M059J (cell line): ENCODE measurements at regions not wholly inside any gene's neighbourhood (a gene's known extent, or its start where the extent isn't known, plus 50 kb on each side); places are given as distances from the start of the nearest gene placed in this dataset.
A peak's percentile ranks its signal among the peaks of the same experiment; 100 is the strongest.

Experiments used
- DNase-seq: peaks from one replicate; pipeline ENCODE4 v3.0.0-alpha.2; 2012; ENCODE audit warnings: low read depth

- DNase-seq, result no peak
Observed at GRCh38 chr4:162352580-162353107, 188.8 kb upstream of the FSTL5 start.

GRCh38 chr4:162350331-162350730, 186.5 kb upstream of the FSTL5 start:
- DNase-seq, result no peak

- no peak for DNase-seq
Observed at GRCh38 chr4:162349395-162349794, 185.6 kb upstream of the FSTL5 start.

- no peak for DNase-seq
Observed at GRCh38 chr4:162347842-162348213, 184.0 kb upstream of the FSTL5 start.

- DNase-seq, result no peak
Observed at GRCh38 chr4:162347156-162347841, 183.5 kb upstream of the FSTL5 start.

GRCh38 chr4:162343967-162344366, 180.2 kb upstream of the FSTL5 start:
- no peak for DNase-seq

GRCh38 chr4:162341533-162341932, 177.7 kb upstream of the FSTL5 start:
- no peak for DNase-seq

- no peak for DNase-seq
Observed at GRCh38 chr4:162323919-162324318, 160.1 kb upstream of the FSTL5 start.

GRCh38 chr4:162322054-162322453, 158.3 kb upstream of the FSTL5 start:
- no peak for DNase-seq

- DNase-seq, result no peak
Observed at GRCh38 chr4:162285753-162286152, 122.0 kb upstream of the FSTL5 start.

- no peak for DNase-seq
Observed at GRCh38 chr4:162282684-162283083, 118.9 kb upstream of the FSTL5 start.

- peak; percentile 3 for DNase-seq
Observed at GRCh38 chr4:162274354-162274753, 110.6 kb upstream of the FSTL5 start.

- no peak for DNase-seq
Observed at GRCh38 chr4:162272215-162272614, 108.4 kb upstream of the FSTL5 start.

GRCh38 chr4:162268911-162269310, 105.1 kb upstream of the FSTL5 start:
- DNase-seq, result no peak

GRCh38 chr4:162265802-162266201, 102.0 kb upstream of the FSTL5 start:
- DNase-seq, result no peak

- no peak for DNase-seq
Observed at GRCh38 chr4:162245051-162245450, 81.3 kb upstream of the FSTL5 start.

GRCh38 chr4:162241857-162242256, 78.1 kb upstream of the FSTL5 start:
- no peak for DNase-seq

- DNase-seq, result no peak
Observed at GRCh38 chr4:162239992-162240769, 76.4 kb upstream of the FSTL5 start.

GRCh38 chr4:162237676-162238075, 73.9 kb upstream of the FSTL5 start:
- no peak for DNase-seq

GRCh38 chr4:162234595-162234994, 70.8 kb upstream of the FSTL5 start:
- no peak for DNase-seq

- DNase-seq, result no peak
Observed at GRCh38 chr4:162232349-162232748, 68.5 kb upstream of the FSTL5 start.

GRCh38 chr4:162229670-162230069, 65.9 kb upstream of the FSTL5 start:
- peak; percentile 9 for DNase-seq

- DNase-seq, result no peak
Observed at GRCh38 chr4:162221148-162221547, 57.3 kb upstream of the FSTL5 start.
